Activated CD4-positive, alpha-beta T cell treated with anti-CD3 and anti-CD28 coated beads, Interleukin-2, amount 50 U/mL, for 16 hours (primary cell): ENCODE measurements at regions not wholly inside any gene's neighbourhood (a gene's known extent, or its start where the extent isn't known, plus 50 kb on each side); places are given as distances from the start of the nearest gene placed in this dataset.

ENCODE experiments used
- DNase-seq: peaks from one replicate; pipeline ENCODE4 v3.0.0-alpha.2; 2020

DNA sequence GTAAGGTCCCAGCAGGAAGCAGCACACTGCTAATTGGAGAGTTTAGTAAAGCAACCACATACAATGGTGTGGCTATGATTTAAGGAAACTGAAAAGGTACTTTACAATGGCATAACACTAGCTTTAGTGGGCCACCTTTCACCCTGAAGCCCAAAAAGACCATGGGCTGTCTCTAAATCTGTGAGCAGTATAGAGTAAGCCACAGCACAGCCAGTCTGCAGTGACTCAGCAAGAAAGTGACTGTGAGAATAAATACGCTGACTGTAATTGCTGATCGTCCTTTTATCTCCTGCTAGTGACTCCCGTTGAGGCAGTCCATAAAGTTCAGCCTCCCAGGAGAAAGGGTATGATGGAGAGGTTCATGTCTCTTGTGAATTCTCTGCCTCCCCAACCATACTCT lies 679.8 kb upstream of the KIF2B start:
- no peak for DNase-seq

DNA sequence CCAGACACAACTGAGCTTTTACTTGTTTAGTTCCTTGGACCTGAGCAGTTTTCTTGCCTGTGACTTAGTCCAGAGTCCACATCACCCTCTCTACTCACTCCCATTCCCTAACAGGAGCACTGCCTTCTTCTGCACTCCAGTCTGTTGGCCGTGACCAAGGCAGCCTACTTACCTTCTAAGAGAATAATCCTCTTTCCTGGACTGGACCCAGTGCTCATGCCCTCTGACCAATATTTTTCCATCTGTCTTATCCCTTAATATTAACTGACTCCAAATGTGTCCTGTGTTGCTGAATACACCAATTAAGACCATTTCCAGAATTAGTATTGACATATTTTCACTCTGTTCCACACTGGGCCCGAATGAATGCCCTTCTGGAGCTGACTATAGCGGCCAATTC lies 681.0 kb upstream of the KIF2B start:
- DNase-seq = no peak

- no peak for DNase-seq
Measured at GRCh38 chr17:53141280-53141679, 681.4 kb upstream of the KIF2B start.

DNA sequence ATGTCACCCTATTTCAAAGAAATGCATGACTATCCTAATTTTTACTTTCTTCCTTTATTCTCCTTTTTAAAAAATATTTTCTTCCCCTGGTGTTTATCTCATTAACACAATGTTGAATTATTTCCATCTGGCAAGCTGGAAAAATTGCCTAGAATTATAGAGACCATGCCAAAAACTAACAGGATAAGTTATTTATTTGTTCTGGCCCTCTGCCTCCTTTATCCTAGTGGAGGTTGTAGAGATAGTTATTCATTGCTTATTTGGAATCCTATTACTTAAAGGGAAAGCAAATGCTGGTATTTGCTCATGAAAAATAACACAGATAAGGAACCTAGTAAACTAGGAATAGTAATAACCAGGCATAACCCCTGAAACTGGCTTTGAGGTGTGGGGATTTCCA lies 684.9 kb upstream of the KIF2B start:
- DNase-seq = no peak

DNA sequence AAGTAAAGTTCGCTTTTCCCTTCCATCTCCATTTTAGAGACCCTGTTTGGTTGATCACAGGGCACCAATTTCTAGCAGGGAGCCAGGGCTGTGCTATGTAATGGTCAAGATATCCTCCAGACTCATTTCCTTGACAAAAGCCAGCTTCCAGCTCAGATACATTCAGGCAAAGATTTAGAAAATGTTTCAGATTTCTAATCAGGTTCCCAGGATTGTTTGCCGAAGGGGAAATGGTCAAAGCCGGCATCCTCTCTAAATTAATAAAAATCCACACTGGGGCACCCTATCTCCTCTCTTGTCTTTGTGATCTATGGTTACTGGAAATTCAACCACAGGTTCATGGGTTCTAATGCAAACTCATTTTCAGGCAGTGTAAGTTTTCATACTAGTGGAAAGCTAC lies 686.8 kb upstream of the KIF2B start:
- no peak for DNase-seq

- no peak for DNase-seq
Measured at GRCh38 chr17:53134548-53134947, 688.2 kb upstream of the KIF2B start.

- no peak for DNase-seq
Measured at GRCh38 chr17:53133876-53134275, 688.9 kb upstream of the KIF2B start.

DNA sequence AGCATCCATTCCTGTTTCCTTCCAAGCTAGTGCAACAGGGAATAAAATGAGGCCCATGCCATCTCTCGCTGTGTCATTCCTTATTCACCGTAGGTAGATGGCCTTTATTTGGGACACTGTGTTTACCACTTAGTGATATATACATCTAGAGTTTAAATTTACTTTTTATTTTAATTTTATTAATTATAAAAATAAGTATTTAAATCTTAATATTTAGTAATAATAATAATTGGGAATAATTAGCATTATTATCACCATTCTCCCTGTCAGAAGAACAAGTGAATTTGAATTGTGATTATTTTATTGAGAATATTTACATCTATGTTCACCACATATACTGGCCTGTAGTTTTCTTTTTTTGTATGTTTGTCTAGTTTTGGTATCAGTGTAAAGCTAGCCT lies 692.9 kb upstream of the KIF2B start:
- DNase-seq = no peak

GRCh38 chr17:53127331-53127730 lies 695.4 kb upstream of the KIF2B start:
- DNase-seq = no peak

- no peak for DNase-seq
Measured at GRCh38 chr17:53122966-53123365, 699.8 kb upstream of the KIF2B start.

DNA sequence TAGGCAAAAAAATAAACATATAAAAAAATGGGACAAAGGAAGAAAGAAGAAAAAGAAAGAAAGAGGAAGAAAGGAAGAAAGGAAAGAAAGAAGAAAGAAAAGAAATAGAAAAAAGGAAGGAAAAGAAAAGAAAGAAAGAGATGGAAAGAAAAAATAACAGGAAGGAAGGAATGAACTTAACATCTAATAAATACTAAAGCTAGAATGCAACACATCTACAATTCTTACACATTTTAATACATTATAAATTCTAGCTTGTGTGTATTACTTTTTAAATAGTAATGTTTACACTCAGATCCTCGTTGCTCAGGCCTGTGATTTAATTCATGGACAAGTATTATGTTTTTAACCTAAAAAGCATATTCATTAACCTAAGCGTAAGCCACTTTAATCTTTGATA lies 703.0 kb upstream of the KIF2B start:
- no peak for DNase-seq

DNA sequence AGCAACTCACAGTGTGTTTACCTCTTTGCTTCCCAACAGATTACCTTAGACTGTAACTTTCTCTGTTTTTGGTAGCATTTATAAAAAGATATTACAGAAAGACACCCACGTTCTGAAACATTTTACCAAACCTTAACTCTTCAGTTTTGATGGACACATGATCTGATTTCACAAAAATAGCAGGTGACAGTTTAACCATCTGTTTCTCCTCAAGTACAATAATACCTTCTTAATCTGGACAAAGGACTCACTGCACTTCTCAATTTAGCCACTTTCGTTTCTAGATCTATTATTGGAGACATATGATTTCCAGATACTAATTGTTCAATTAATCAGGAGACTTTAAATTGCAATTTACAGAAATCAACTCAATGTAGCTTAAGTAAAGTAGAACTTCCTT lies 703.8 kb upstream of the KIF2B start:
- no peak for DNase-seq

DNA sequence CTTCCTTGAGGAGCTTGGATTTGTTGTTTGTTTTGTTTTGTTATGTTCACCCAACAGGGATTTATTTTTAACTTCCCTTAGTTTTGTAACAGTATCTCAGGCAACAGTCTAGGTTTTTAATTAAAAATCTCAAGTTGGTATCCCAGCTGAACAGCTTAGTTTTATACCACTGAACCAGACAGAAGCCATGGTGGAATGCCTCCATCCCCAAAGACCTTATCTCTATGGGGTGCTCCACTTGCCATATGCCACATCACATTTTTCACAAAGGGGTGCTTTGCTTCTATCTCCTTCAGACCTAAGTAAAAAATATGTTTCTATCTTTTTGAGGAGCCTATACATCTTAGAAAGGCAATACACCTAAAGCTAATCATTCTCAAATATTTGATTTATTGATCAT lies 715.8 kb upstream of the KIF2B start:
- DNase-seq = no peak

DNA sequence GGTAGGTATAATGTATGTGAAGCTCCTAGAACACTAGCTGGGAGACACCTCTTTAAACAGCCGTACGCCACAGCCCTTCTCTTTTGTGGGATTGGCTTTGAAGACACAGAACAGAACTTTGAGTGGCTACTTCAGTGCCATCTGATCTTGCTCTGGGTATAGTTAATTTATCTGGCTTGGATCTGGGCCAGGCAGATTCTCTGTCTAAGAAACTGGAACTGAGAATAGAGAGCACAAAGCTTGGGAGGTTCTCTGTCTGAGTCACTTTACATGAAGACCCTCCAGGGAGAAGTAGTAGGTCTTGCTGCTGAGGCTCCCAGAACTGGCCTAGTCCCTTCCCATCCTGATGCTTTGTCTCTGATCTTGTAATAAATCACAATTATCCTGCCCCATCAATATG lies 721.0 kb upstream of the KIF2B start:
- no peak for DNase-seq

- DNase-seq = no peak
Measured at GRCh38 chr17:53100126-53100525, 722.6 kb upstream of the KIF2B start.

- no peak for DNase-seq
Measured at GRCh38 chr17:53093391-53093790, 729.3 kb upstream of the KIF2B start.

DNA sequence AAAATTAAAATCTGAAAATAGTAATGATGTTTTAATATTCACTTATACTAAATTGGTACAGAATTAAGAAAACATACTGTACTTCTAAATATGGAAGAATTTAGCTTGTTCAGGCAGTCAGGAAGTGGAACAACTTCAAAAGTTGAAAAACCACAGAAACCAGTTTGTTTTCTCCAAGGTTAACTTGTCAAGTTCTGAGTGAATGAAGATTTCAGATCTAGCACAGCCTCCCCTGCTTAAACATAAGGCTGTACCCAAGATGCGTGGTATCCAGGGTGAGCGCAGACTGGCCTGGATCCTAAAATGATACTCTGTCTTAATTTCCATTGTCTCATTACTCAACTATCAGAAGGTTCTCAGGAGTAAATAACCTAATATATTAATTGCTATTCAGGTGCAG lies 730.7 kb upstream of the KIF2B start:
- DNase-seq = no peak

DNA sequence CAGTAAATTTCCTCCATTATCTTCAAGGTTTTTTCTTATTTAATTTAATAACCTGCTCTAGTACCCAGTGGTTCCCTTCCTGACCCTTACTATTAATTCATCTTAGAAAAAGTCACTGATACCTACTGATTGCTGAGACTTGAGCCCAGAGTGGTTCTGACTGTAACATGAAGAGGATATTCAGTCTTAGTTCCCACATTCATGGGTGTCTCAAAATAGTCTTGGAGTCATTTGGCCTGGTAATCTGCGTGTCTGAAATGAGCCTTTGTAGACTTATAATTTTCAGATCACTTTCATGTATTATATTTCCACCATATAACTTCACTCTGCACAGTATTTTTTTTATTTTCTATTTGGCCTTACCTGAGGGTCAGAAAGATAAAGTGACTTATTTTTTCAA lies 732.0 kb upstream of the KIF2B start:
- DNase-seq = no peak

DNA sequence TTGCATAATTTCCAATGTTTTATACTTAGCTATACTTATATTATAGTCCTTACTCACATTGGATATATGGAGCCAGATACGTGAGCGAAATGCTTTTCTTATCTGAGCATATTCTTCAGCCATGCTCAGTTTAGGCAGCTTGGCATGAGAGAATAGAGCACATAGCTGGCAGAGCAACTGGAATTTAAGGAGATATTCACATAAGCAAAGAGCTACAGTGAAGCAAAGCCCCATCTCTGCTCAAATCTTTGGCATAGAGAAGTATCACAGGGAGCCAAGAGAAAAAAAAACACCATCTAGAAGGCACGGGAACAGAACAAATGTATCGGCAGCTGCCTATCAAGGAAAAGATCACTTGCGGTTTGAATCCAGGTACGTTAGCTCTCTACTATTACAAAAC lies 734.2 kb upstream of the KIF2B start:
- DNase-seq = no peak

DNA sequence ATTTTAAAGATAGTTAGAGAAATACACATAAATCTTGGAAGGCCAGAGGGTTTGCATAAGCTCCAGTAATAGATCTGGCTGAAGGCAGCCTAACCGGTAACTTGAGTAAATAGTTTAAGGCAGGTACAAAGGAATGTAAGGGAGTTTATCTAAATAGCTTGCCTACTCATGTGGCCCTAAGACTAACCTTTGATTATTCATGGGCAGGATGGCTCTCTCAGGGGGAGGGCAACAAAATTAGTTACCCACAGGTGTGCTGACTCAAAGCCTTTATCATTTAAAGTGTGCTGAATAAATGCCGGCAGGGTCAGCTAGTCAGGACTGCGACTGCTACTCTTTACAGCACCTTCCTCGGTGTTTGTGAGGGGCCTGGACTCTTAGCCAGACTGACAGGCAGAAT lies 761.3 kb upstream of the KIF2B start:
- no peak for DNase-seq

- DNase-seq = no peak
Measured at GRCh38 chr17:53058031-53058430, 764.7 kb upstream of the KIF2B start.

GRCh38 chr17:53046781-53047180 lies 775.9 kb upstream of the KIF2B start:
- DNase-seq = no peak

DNA sequence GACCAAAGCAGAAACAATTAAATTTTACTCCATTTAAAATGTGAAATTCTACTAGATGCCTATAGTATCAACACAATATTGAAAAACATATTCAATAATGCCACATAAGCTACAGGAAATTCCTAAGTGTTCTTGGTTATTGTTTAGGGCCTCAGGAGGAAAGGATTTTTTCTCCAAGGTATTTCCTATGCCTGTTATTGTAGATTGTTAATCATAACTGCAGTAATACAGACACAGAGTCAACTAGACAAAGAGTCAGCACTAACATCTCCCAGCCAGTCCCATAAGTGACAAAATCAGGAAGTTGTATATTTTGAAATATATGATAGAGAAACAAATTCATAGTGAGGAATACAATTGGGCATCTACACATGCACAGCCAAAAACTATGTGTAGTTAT lies 782.7 kb upstream of the KIF2B start:
- no peak for DNase-seq

GRCh38 chr17:53033297-53033696 lies 789.4 kb upstream of the KIF2B start:
- no peak for DNase-seq

DNA sequence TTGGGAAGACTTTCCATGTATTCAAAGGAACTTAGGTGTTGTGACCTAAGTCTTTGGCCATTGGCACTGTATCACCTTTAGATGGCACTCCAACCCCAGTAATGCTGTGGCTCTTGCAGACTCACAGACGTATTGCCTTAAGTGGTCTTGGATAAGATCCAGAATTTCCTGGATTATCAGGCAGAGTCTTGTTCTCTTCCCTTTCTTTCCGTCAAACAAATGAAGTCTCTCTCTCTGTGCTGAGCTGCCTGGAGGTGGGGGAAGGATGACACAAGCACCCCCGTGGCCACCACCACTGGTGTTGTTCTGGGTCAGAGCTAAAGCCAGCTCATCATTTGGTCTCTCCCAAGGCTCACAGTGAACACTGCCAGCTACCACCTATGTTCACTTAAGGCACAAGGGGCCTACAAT lies 789.9 kb upstream of the KIF2B start:
- peak; percentile 5 for DNase-seq

DNA sequence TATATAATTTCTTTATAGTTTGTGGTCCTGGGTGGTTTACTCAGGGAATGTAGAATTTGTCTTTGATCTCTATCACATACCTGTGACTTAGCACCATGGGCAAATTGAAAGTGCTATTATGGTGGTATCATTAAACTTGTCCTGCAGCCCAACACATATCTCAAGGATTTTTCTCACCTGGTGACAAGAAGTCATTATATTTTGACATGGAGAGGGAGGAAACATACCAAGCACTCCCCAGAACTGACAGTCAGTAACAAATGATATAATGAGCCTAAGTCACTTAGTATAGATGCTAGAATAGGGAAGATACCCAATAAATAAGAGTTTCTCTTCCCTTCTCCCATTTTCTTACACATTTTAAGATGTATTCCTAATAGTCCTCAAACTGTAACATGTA lies 805.5 kb upstream of the KIF2B start:
- no peak for DNase-seq
